ENCODE measurements at regions not wholly inside any gene's neighbourhood (a gene's known extent, or its start where the extent isn't known, plus 50 kb on each side); places are given as distances from the start of the nearest gene placed in this dataset.
"Not testable (repeated sequence)": the region's sequence is repeated elsewhere in the genome, so short reads cannot be mapped to it uniquely, and the experiment has no call there.

GRCh38 chr2:91742973-91743490, 3051.6 kb downstream of the RPIA start:
- not testable (repeated sequence) for H3K27ac ChIP-seq (ENCODE audit: low read depth, low read length, severe bottlenecking); H3K4me1 ChIP-seq (ENCODE audit: control insufficient read depth, insufficient read depth, low read length, poor library complexity, severe bottlenecking); H3K9me3 ChIP-seq (ENCODE audit: control insufficient read depth, low read length); H3K4me3 ChIP-seq (ENCODE audit: extremely low read depth, insufficient read depth, low read length, poor library complexity, severe bottlenecking); H3K36me3 ChIP-seq (ENCODE audit: control insufficient read depth, insufficient read depth, low read length)
- 75 to 77% methylated on average over 6 of the region's 8 CpGs for WGBS, 2 experiments (ENCODE audit: insufficient coverage in 2 of 2)

DNA sequence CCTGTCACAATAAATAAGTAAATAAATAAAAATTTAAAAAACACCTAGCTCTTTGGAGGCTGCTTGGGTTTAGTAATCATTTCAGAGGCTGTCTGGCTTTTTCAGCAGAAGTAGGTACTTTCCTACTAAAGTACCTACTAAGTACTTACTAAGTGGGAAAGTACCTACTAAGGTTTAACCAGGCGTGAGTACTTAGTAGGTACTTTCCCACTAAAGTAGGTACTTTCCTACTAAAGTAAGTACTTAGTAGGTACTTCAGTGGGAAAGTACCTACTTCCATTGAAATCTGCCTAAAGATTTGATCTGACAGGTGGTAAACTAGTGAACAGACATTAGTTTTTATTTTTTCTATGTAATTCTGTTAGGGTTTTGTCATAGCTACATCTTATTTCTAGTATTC, 3052.4 kb downstream of the RPIA start:
- not testable (repeated sequence) for H3K9me3 ChIP-seq (ENCODE audit: control insufficient read depth, low read length); H3K27ac ChIP-seq (ENCODE audit: low read depth, low read length, severe bottlenecking); H3K4me3 ChIP-seq (ENCODE audit: extremely low read depth, insufficient read depth, low read length, poor library complexity, severe bottlenecking); H3K4me1 ChIP-seq (ENCODE audit: control insufficient read depth, insufficient read depth, low read length, poor library complexity, severe bottlenecking); H3K36me3 ChIP-seq (ENCODE audit: control insufficient read depth, insufficient read depth, low read length)
- WGBS, 2 experiments (ENCODE audit: insufficient coverage in 2 of 2), result no CpG with 5 or more reads among the region's 1 CpG

DNA sequence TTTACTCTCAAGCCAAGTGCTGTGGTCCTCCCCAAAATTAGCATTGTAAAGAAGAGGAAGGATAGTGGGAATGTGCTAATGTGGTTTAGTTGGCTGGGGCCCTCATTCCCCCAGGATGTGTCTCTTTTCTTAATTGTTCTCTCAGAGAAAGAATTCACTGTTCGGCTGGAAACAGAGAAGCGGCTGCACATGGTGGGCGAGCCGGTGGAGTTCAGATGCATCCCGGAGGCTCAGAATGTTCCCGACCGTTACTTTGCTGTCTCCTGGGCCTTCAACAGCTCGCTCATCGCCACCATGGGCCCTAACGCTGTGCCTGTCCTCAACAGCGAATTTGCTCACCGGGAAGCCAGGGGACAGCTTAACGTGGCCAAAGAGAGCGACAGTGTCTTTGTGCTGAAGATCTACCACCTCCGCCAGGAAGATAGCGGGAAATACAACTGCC, 3053.2 kb downstream of the RPIA start:
- H3K36me3 ChIP-seq (ENCODE audit: control insufficient read depth, insufficient read depth, low read length); H3K9me3 ChIP-seq (ENCODE audit: control insufficient read depth, low read length); H3K4me3 ChIP-seq (ENCODE audit: extremely low read depth, insufficient read depth, low read length, poor library complexity, severe bottlenecking); H3K4me1 ChIP-seq (ENCODE audit: control insufficient read depth, insufficient read depth, low read length, poor library complexity, severe bottlenecking); H3K27ac ChIP-seq (ENCODE audit: low read depth, low read length, severe bottlenecking): not testable (repeated sequence)
- 3 to 8% methylated on average over 5 to 6 of the region's 16 CpGs for WGBS, 2 experiments (ENCODE audit: insufficient coverage in 2 of 2)

- no peaks in the 10 kb centered on the region for H3K9me3 ChIP-seq (ENCODE audit: control insufficient read depth, low read length)
- no peak overlapping the region for H3K4me3 ChIP-seq (ENCODE audit: extremely low read depth, insufficient read depth, low read length, poor library complexity, severe bottlenecking)
- H3K27ac ChIP-seq (ENCODE audit: low read depth, low read length, severe bottlenecking), result no peak overlapping the region
- 67 to 76% methylated on average over 14 to 38 of the region's 52 CpGs for WGBS, 2 experiments (ENCODE audit: insufficient coverage in 2 of 2)
- H3K4me1 ChIP-seq (ENCODE audit: control insufficient read depth, insufficient read depth, low read length, poor library complexity, severe bottlenecking), result no peaks in the 10 kb centered on the region
- no peaks in the 10 kb centered on the region for H3K36me3 ChIP-seq (ENCODE audit: control insufficient read depth, insufficient read depth, low read length)
Measured at GRCh38 chr2:91748902-91749301, 3057.4 kb downstream of the RPIA start.

DNA sequence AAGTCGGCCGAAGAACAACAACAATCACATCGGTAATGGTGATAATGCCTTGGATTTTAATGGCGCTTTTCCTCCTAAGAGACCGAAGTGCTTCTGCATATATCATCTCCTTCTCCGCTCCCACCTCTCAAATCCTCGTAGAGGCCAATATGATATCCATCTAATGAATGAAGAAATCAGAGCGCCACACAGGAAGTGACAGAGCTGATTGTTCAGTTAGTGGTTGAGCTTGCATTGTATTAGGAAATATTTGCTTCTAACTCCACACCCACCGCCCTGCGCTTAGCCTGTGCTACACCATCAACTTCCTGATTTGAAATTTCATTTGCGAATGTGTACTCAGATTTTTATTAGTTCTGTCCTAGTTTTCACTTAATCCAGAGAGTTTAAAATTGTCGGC, 3058.2 kb downstream of the RPIA start:
- not testable (repeated sequence) for H3K4me3 ChIP-seq (ENCODE audit: extremely low read depth, insufficient read depth, low read length, poor library complexity, severe bottlenecking); H3K36me3 ChIP-seq (ENCODE audit: control insufficient read depth, insufficient read depth, low read length); H3K4me1 ChIP-seq (ENCODE audit: control insufficient read depth, insufficient read depth, low read length, poor library complexity, severe bottlenecking); H3K27ac ChIP-seq (ENCODE audit: low read depth, low read length, severe bottlenecking); H3K9me3 ChIP-seq (ENCODE audit: control insufficient read depth, low read length)
- 82% methylated on average over 3 of the region's 12 CpGs; no CpG with 5 or more reads in 1 of the 2 experiments for WGBS, 2 experiments (ENCODE audit: insufficient coverage in 2 of 2)

DNA sequence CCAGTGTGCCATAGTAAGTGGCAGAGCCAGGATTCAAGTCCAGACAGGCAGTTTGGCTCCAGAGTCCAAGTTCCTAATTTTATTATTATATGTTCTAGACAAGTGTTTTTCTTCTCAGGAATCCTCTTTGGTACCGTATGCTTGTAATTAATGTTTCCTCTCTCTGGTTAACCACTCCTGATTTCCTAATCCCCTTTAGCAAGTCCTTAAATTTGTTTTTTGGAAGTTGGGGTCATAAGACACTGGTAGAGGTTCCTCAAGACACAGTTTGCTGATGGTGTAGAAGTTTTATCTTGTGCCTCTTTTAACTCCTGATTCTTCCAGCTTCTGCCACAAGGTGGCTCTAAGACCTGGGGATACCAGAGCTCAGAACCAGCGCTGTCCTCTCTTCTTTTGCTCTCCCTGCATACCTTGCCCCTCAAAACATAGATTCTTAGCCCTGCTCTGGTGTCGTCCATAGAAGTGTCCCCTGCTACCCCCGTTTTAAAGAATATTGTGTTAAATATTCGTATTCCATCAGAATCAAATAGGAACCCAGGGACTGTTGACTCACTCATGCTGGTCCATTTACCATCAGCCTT, 3068.0 kb downstream of the RPIA start:
- no CpG with 5 or more reads among the region's 5 CpGs for WGBS, 2 experiments (ENCODE audit: insufficient coverage in 2 of 2)

GRCh38 chr2:91760672-91761071, 3069.2 kb downstream of the RPIA start:
- H3K4me1 ChIP-seq (ENCODE audit: control insufficient read depth, insufficient read depth, low read length, poor library complexity, severe bottlenecking); H3K9me3 ChIP-seq (ENCODE audit: control insufficient read depth, low read length); H3K36me3 ChIP-seq (ENCODE audit: control insufficient read depth, insufficient read depth, low read length); H3K27ac ChIP-seq (ENCODE audit: low read depth, low read length, severe bottlenecking); H3K4me3 ChIP-seq (ENCODE audit: extremely low read depth, insufficient read depth, low read length, poor library complexity, severe bottlenecking): not testable (repeated sequence)
- 81 to 100% methylated on average over 2 to 3 of the region's 5 CpGs for WGBS, 2 experiments (ENCODE audit: insufficient coverage in 2 of 2)

More for the DNA sequence above, 3068.0 kb downstream of the RPIA start:
- H3K36me3 ChIP-seq (ENCODE audit: control insufficient read depth, insufficient read depth, low read length); H3K4me3 ChIP-seq (ENCODE audit: extremely low read depth, insufficient read depth, low read length, poor library complexity, severe bottlenecking); H3K27ac ChIP-seq (ENCODE audit: low read depth, low read length, severe bottlenecking); H3K9me3 ChIP-seq (ENCODE audit: control insufficient read depth, low read length); H3K4me1 ChIP-seq (ENCODE audit: control insufficient read depth, insufficient read depth, low read length, poor library complexity, severe bottlenecking): not testable (repeated sequence)

DNA sequence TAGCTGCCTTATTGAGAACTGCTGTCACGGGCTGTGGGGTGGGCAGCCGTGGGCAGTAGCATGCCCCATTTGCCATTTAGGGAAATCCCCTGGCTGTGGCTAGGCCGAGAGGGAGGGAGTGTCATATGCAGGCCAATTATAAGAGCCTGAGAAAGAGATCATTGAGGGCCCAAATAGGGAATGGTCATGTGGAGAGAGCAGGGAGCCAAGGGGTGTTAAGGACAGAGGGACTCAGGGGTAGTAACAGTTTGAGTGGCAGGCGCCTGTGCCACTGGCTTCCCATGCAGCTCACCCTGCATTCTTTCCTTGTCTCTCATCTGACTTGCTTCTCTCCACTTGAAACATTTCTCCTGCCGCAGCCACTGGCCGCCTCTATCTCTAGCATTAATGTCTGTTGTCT, 3070.8 kb downstream of the RPIA start:
- not testable (repeated sequence) for H3K4me1 ChIP-seq (ENCODE audit: control insufficient read depth, insufficient read depth, low read length, poor library complexity, severe bottlenecking); H3K9me3 ChIP-seq (ENCODE audit: control insufficient read depth, low read length); H3K27ac ChIP-seq (ENCODE audit: low read depth, low read length, severe bottlenecking); H3K36me3 ChIP-seq (ENCODE audit: control insufficient read depth, insufficient read depth, low read length); H3K4me3 ChIP-seq (ENCODE audit: extremely low read depth, insufficient read depth, low read length, poor library complexity, severe bottlenecking)
- WGBS, 2 experiments (ENCODE audit: insufficient coverage in 2 of 2), result 93% methylated on average over 2 of the region's 6 CpGs; no CpG with 5 or more reads in 1 of the 2 experiments

DNA sequence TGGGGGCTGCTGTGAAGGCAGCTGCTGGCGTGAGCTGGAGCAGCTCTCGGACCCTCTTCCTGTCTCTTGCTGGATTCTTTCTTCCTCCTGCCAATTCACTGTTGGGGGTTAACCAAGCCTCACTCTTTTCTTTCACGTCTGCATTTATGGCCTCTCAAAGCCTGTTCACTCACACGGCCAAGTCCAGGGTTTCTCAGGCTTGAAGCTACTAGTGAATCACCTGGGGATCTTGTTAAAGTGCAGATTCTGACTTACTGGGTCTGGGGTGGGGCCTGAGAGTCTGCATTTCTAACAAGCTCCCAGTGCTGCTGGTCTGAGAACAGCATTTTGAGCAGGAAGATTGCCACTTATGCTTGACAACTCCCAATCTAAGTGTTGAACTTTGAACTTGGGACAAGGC, 3072.2 kb downstream of the RPIA start:
- H3K36me3 ChIP-seq (ENCODE audit: control insufficient read depth, insufficient read depth, low read length); H3K9me3 ChIP-seq (ENCODE audit: control insufficient read depth, low read length); H3K27ac ChIP-seq (ENCODE audit: low read depth, low read length, severe bottlenecking); H3K4me3 ChIP-seq (ENCODE audit: extremely low read depth, insufficient read depth, low read length, poor library complexity, severe bottlenecking); H3K4me1 ChIP-seq (ENCODE audit: control insufficient read depth, insufficient read depth, low read length, poor library complexity, severe bottlenecking): not testable (repeated sequence)
- WGBS, 2 experiments (ENCODE audit: insufficient coverage in 2 of 2), result no CpG with 5 or more reads among the region's 4 CpGs

- not testable (repeated sequence) for H3K9me3 ChIP-seq (ENCODE audit: control insufficient read depth, low read length); H3K27ac ChIP-seq (ENCODE audit: low read depth, low read length, severe bottlenecking); H3K36me3 ChIP-seq (ENCODE audit: control insufficient read depth, insufficient read depth, low read length); H3K4me3 ChIP-seq (ENCODE audit: extremely low read depth, insufficient read depth, low read length, poor library complexity, severe bottlenecking); H3K4me1 ChIP-seq (ENCODE audit: control insufficient read depth, insufficient read depth, low read length, poor library complexity, severe bottlenecking)
- WGBS, 2 experiments (ENCODE audit: insufficient coverage in 2 of 2), result 38 to 61% methylated on average over 4 of the region's 5 CpGs
Measured at GRCh38 chr2:91764581-91765002, 3073.1 kb downstream of the RPIA start.

DNA sequence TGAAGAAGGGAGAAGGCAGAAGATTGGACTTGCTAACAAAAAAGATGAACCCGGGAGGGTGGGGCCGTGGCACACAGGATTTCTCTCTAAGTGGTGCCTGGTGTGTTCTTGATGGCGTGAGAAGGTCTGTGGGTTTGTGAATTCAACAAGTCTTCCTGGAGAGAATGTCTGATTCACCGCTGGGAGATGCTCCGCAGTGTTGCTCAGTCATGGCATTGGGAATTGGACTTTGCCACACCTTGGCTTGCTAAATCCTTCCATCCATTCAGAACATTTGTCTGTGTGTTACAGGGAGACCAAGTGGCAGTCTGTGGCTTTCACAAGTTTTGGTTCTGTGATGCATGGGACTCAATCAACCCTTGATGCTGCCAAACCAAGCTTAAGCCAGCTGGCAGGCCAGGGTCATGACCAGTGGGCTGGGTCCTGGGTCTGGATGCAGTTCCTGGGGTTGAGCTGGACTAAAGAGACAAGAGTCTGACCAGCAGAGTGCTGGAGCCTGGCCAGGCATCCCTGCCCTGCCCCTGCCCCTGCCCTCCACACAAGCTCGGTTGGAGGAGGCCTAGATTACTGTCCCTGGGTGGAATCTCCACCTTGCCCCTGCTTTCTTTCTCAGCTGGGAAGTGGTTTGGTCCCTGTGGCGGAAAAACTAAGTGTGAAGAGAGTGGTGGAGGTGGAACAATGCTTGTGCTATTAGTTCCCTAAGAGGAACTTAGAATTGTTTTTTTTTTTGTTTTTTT, 3073.7 kb downstream of the RPIA start:
- 100% methylated on average over 1 of the region's 7 CpGs; no CpG with 5 or more reads in 1 of the 2 experiments for WGBS, 2 experiments (ENCODE audit: insufficient coverage in 2 of 2)

More for the DNA sequence above, 3073.7 kb downstream of the RPIA start:
- not testable (repeated sequence) for H3K9me3 ChIP-seq (ENCODE audit: control insufficient read depth, low read length); H3K27ac ChIP-seq (ENCODE audit: low read depth, low read length, severe bottlenecking); H3K4me3 ChIP-seq (ENCODE audit: extremely low read depth, insufficient read depth, low read length, poor library complexity, severe bottlenecking); H3K36me3 ChIP-seq (ENCODE audit: control insufficient read depth, insufficient read depth, low read length); H3K4me1 ChIP-seq (ENCODE audit: control insufficient read depth, insufficient read depth, low read length, poor library complexity, severe bottlenecking)

All from mesodermal cell (in vitro differentiated cells).